ENCODE measurements at regions not wholly inside any gene's neighbourhood (a gene's known extent, or its start where the extent isn't known, plus 50 kb on each side); places are given as distances from the start of the nearest gene placed in this dataset.

GRCh38 chr12:4992871-4993270 lies 50.8 kb upstream of the KCNA5 start:
- TF ChIP-seq RAD21 (IDR thresholded peaks at IDR 0.05; ENCODE audit: low read depth) = no peak
- TF ChIP-seq, protein P1, sequence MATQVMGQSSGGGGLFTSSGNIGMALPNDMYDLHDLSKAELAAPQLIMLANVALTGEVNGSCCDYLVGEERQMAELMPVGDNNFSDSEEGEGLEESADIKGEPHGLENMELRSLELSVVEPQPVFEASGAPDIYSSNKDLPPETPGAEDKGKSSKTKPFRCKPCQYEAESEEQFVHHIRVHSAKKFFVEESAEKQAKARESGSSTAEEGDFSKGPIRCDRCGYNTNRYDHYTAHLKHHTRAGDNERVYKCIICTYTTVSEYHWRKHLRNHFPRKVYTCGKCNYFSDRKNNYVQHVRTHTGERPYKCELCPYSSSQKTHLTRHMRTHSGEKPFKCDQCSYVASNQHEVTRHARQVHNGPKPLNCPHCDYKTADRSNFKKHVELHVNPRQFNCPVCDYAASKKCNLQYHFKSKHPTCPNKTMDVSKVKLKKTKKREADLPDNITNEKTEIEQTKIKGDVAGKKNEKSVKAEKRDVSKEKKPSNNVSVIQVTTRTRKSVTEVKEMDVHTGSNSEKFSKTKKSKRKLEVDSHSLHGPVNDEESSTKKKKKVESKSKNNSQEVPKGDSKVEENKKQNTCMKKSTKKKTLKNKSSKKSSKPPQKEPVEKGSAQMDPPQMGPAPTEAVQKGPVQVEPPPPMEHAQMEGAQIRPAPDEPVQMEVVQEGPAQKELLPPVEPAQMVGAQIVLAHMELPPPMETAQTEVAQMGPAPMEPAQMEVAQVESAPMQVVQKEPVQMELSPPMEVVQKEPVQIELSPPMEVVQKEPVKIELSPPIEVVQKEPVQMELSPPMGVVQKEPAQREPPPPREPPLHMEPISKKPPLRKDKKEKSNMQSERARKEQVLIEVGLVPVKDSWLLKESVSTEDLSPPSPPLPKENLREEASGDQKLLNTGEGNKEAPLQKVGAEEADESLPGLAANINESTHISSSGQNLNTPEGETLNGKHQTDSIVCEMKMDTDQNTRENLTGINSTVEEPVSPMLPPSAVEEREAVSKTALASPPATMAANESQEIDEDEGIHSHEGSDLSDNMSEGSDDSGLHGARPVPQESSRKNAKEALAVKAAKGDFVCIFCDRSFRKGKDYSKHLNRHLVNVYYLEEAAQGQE (IDR thresholded peaks at IDR 0.05; ENCODE audit: low read depth) = no peak
- TF ChIP-seq MAX (IDR thresholded peaks at IDR 0.05) = no peak
